NCI-H524 treated with DMSO at 0.1 percent for 48 hours (cell line): ENCODE measurements at regions not wholly inside any gene's neighbourhood (a gene's known extent, or its start where the extent isn't known, plus 50 kb on each side); places are given as distances from the start of the nearest gene placed in this dataset.

Experiments
- DNase-seq: peaks from one replicate; lab custom pipeline; 2025; lab: John Stamatoyannopoulos, UW

GRCh38 chr2:41695198-41696113, 352.4 kb upstream of the PKDCC start:
- DNase-seq = no peak

- DNase-seq = no peak
Measured at GRCh38 chr2:41697389-41697788, 350.4 kb upstream of the PKDCC start.

- DNase-seq = no peak
Measured at GRCh38 chr2:41698678-41699422, 349.0 kb upstream of the PKDCC start.

GRCh38 chr2:41701231-41701630, 346.6 kb upstream of the PKDCC start:
- DNase-seq = no peak

- no peak for DNase-seq
Measured at GRCh38 chr2:41703123-41703522, 344.7 kb upstream of the PKDCC start.

- DNase-seq = no peak
Measured at GRCh38 chr2:41705634-41706033, 342.2 kb upstream of the PKDCC start.

GRCh38 chr2:41706286-41706685, 341.5 kb upstream of the PKDCC start:
- DNase-seq = no peak

- DNase-seq = no peak
Measured at GRCh38 chr2:41707790-41708451, 339.9 kb upstream of the PKDCC start.

- DNase-seq = no peak
Measured at GRCh38 chr2:41709702-41710599, 337.9 kb upstream of the PKDCC start.

GRCh38 chr2:41710944-41711343, 336.9 kb upstream of the PKDCC start:
- no peak for DNase-seq

- no peak for DNase-seq
Measured at GRCh38 chr2:41711736-41712135, 336.1 kb upstream of the PKDCC start.

- no peak for DNase-seq
Measured at GRCh38 chr2:41716497-41716896, 331.3 kb upstream of the PKDCC start.

- no peak for DNase-seq
Measured at GRCh38 chr2:41717839-41718238, 330.0 kb upstream of the PKDCC start.

- no peak for DNase-seq
Measured at GRCh38 chr2:41718705-41719104, 329.1 kb upstream of the PKDCC start.

GRCh38 chr2:41719756-41720155, 328.1 kb upstream of the PKDCC start:
- no peak for DNase-seq

GRCh38 chr2:41720331-41721251, 327.2 kb upstream of the PKDCC start:
- DNase-seq = no peak

- DNase-seq = no peak
Measured at GRCh38 chr2:41722668-41723369, 325.0 kb upstream of the PKDCC start.

- DNase-seq = no peak
Measured at GRCh38 chr2:41723526-41723925, 324.3 kb upstream of the PKDCC start.

GRCh38 chr2:41724465-41724864, 323.4 kb upstream of the PKDCC start:
- DNase-seq = no peak

- no peak for DNase-seq
Measured at GRCh38 chr2:41725901-41726300, 321.9 kb upstream of the PKDCC start.
